Ishikawa (cell line): ENCODE measurements at regions not wholly inside any gene's neighbourhood (a gene's known extent, or its start where the extent isn't known, plus 50 kb on each side); places are given as distances from the start of the nearest gene placed in this dataset.

Experiments used
- EP300 ChIP-seq: IDR thresholded peaks from 2 replicates; pipeline ENCODE4 v1.6.1; 2012; ENCODE audit warnings: borderline replicate concordance
- NFIC ChIP-seq: IDR thresholded peaks from 2 replicates; pipeline ENCODE4 v1.6.1; 2012
- RAD21 ChIP-seq: IDR thresholded peaks from 2 replicates; pipeline ENCODE4 v1.6.1; 2012; ENCODE audit warnings: low read depth
- REST ChIP-seq: IDR thresholded peaks from 2 replicates; pipeline ENCODE4 v1.6.1; 2012; ENCODE audit warnings: low read depth, mild to moderate bottlenecking
- TAF1 ChIP-seq: IDR thresholded peaks from 2 replicates; pipeline ENCODE4 v1.6.1; 2012; ENCODE audit warnings: low read depth, mild to moderate bottlenecking
- TCF12 ChIP-seq: IDR thresholded peaks from 2 replicates; pipeline ENCODE4 v1.6.1; 2012; ENCODE audit warnings: low read depth
- USF1 ChIP-seq: IDR thresholded peaks from 2 replicates; pipeline ENCODE4 v1.6.1; 2012
- ZBTB7A ChIP-seq: IDR thresholded peaks from 2 replicates; pipeline ENCODE4 v1.6.1; 2012; ENCODE audit warnings: low read depth

DNA sequence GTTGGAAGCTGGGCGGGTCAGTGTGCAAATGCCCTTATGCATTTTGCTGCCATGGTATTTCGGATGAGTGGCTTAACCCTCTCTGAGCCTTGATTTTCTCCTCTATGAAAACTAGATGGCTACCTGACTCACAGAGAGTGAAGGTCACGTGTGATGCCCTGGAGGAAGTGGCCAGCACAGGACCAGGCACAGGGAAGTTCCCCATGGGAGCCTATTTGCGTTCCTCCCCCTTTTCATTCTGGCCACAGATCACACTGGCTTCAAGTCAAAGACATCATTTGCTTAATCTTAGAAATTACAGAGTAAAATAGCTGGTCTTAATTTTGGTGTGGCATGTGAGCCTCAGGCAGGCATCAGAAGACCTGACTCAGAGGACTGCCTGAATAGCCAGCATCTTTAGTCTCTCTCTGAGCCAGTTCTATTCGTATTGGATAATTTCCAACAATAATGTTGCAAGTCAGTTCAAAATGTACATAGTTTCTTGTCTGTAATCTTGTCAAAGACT is 57.6 kb upstream of the CD302 start:
- TF ChIP-seq TAF1 (no peak), EP300 (no peak), TCF12 (no peak), USF1 (no peak), ZBTB7A (no peak), RAD21 (no peak), NFIC (no peak), REST (no peak)
